ENCODE measurements at regions not wholly inside any gene's neighbourhood (a gene's known extent, or its start where the extent isn't known, plus 50 kb on each side); places are given as distances from the start of the nearest gene placed in this dataset.

DNA sequence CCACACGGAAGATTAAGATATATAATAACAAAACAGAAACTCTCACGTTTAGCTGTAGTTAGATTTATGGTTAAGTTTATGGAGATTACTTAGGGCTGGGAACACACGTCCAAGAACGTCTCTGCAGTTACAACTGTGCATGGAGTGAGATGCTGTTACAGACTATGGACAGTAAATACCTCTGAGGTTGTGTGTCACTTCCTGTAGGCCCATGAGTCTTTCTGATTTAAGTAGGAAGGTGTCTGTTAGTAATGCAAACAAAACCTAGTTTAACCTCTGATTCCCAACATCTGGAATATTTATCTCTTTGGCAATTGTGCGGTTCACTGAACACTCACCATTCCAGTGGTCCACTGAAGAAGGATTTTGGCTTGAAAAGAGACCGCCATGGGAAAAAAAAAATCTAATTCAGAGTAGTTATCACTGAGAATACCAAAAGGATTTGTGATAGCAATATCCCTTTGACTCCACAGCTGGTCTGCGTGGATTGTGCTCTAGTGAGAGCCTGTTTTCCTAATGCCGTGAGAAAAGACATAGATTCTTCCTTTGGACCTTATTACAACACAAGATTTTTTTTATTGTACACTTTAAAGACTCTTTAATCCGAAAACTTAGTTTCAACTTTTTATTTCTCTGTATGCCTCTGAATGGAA, 478.2 kb upstream of the CITED2 start:
- peak; percentile 92 for DNase-seq (ENCODE audit: low read depth)

GRCh38 chr6:139852067-139852466, 477.6 kb upstream of the CITED2 start:
- DNase-seq (ENCODE audit: low read depth): peak; percentile 23

- no peak for DNase-seq (ENCODE audit: low read depth)
Observed at GRCh38 chr6:139851206-139851605, 476.8 kb upstream of the CITED2 start.

GRCh38 chr6:139850512-139850911, 476.1 kb upstream of the CITED2 start:
- no peak for DNase-seq (ENCODE audit: low read depth)

DNA sequence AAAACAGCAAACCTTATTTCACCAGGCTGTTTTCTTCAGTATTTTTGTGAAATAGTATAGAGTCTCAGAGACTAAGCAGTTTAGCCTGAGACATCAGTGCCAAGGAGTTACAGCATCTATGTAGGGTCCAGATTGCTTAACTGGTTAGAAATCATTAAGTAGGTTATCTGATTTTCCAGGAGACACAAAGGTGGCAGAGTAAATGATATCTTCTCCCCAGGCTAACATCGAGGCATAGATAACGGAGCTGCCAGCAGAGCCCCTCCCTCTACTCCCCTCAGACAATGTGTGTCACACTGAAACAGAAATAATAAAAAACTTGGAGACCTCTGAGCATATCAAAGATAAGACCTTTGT, 473.0 kb upstream of the CITED2 start:
- DNase-seq (ENCODE audit: low read depth): no peak

- no peak for DNase-seq (ENCODE audit: low read depth)
Observed at GRCh38 chr6:139846538-139847456, 472.3 kb upstream of the CITED2 start.

GRCh38 chr6:139844907-139845306, 470.5 kb upstream of the CITED2 start:
- no peak for DNase-seq (ENCODE audit: low read depth)

DNA sequence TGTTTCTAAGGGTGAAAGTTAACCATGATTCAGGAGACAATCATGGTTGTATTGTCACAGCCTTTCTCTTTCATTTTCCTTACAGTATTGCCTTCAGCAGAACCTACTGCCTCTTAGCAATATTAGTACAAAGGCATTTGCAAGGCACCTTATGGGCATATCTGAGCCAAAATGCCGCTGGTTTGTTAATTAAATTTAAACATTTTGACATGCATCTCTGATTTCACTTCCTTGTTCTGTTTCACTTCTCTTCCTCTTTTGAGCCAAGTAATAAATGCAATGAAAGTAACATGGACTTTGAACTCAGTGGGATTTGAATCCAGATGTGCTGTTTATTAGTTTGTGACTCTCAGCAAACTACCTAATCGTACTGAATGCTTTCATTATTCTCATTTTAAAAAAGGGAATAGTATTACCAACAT, 467.4 kb upstream of the CITED2 start:
- no peak for DNase-seq (ENCODE audit: low read depth)

DNA sequence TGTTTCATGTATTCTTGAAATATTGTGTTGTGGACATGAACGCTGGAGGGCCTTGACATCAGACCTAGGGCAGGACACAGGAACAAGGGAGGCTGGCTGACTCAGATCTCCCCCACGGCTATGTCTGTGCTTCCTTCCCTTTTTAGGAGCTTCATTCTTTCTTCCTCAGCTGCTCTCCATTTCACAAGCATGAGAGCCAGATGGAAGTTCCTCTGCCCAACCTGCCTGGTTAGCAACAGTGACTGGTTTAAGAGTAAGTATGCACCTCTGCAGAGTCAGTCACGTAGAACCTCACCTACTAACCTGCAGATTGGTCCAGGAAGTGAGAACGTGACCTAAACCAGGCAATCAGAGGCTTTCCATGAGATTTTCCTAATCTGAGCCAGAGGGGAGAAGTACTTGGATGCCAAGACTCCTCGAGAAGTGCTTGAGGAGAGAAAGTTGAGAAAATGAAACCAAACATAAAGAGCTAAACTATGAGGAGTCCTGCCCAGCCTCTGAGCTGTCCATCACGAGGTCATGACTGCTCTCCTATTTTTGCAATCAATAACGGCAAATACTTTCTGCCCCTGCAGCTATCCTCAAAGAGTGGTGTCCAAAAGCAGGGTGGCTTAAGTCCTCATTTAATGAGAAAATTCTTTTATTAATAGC, 465.2 kb upstream of the CITED2 start:
- peak; percentile 56 for DNase-seq (ENCODE audit: low read depth)

- no peak for DNase-seq (ENCODE audit: low read depth)
Observed at GRCh38 chr6:139834232-139834631, 459.8 kb upstream of the CITED2 start.

GRCh38 chr6:139833592-139833991, 459.1 kb upstream of the CITED2 start:
- DNase-seq (ENCODE audit: low read depth): no peak

DNA sequence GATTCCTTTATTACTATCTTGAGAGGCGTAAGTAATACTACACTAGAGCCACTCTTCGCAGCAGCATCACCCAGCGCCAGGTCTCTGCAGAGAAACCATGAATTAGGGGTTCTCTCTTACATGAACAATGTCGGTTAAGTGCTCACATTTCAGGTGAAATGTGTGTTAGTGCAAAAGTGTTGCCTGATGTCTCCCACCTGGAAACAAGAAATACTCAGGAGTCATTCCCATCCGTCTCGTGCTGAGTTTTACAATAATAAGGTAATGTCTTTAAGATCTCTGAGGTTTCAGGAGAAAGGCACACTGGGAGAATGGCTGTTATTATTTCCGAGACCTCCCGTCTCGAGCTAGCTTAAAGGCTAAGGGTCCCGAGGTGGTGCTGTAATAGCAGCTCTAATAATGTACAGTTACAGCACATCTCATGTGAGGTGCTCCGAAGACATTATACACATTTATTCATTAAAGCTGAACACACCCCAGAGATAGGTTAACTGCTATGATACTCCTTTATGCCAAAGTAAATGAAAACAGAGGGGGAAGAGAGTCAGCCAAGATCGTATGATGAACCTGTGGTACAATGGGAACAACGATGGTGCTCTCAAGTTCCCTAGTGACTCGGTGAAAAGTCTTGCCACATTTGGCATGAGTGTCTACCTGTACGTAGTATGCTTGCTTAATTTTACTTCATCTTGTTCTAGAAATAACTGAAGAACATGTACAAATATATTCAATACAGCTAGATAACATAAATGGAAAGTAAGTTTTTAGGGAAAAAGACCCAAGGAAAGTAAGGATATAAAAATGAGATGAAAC, 458.3 kb upstream of the CITED2 start:
- no peak for DNase-seq (ENCODE audit: low read depth)

GRCh38 chr6:139829576-139829975, 455.1 kb upstream of the CITED2 start:
- no peak for DNase-seq (ENCODE audit: low read depth)

GRCh38 chr6:139828751-139829519, 454.5 kb upstream of the CITED2 start:
- no peak for DNase-seq (ENCODE audit: low read depth)

DNA sequence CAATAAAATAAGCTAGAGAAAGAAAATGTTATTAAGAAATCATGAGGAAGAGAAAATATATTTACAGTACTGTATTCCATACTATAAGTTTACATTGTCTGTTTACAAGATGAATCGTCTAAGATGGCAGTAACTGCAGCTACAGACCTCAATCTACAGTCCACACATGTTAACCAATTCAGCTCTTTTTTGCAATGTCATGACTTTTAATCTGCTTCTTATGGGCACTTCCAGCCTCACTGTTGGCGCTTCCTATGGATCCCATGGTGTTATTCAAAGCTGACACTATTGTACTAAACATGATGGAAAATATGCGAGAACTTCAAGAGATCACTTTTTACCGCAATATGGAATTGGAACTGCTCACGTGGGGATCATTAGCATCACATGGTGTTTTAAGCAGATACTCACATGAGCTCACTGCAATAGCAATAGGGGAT, 451.5 kb upstream of the CITED2 start:
- no peak for DNase-seq (ENCODE audit: low read depth)

DNA sequence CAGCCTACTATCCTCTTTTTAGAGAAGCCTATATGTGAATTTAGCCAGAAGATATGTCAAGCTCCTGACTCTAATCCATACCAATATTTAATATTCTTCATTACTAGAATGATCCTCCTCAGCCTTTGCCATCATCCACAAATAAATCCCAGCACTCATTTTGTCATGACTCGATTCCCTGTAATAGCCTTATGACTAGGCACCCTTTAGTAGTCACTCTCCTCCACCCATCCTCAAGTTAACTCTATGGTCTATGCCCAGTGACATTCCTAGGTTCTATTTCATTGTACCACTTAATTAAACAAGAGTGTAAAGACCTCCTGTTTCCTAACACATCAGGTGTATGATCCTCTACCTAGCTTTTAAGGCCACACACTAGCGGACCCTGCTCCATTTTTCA, 450.4 kb upstream of the CITED2 start:
- DNase-seq (ENCODE audit: low read depth): no peak

- DNase-seq (ENCODE audit: low read depth): no peak
Observed at GRCh38 chr6:139823808-139824126, 449.3 kb upstream of the CITED2 start.

DNA sequence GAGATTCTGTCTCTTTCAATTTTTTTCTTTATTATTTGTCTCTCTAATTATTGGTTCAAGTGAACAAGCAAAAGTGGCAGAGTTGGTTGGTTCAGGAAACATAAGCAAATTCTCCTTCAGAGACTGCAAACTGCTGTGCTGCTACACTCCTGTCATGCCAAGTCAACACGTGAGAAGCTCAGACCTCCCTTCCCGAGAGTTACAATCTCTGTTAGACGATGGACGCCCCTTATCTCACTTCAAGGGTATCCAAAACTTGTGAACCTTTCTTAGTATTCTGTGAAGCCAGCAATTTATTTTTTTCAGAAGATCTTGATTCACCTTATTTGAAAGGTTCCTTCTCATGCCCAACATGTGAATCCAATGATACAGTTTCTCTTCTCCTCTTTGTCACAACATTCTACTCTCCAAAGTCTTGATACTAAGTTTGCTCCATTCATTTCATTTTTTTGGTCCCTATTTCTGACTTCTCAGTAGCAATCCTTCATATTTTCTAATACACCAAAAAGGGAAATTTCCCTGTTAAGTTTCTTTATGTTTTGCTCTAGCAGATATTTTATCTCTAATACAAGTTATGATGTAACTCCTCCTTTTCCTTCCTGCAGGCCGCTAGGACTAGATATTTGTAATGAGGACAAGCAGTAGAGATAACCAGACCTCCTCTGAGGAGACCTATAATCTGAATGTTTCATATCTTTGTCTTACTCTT, 448.8 kb upstream of the CITED2 start:
- DNase-seq (ENCODE audit: low read depth): no peak

DNA sequence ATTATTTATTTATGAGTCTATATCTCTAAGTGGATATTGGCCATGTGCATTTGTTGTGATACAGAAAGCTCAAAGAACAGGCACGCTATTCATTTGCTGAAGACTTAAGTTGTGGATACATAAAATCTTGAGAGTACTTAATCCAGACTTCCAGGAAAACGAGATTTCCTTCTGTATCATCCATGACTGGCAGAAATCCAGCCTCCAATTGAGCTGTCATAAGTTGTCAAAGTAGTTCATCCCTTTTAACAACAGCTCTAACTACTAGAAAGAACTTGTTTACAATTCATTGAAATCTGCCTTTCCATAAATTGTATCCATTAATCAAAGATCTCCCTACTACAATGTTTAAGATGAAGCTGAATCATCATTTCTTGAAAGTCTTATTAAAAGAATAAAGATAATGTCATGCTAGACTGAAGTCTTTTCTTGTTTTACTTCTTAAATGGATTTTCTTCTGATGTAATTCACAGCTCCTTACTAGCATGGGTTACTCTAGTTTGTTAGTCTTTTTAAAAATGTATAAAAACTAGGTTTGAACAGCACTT, 447.3 kb upstream of the CITED2 start:
- no peak for DNase-seq (ENCODE audit: low read depth)

GRCh38 chr6:139820210-139820609, 445.8 kb upstream of the CITED2 start:
- DNase-seq (ENCODE audit: low read depth): peak; percentile 76

GRCh38 chr6:139819776-139820175, 445.3 kb upstream of the CITED2 start:
- no peak for DNase-seq (ENCODE audit: low read depth)
